ENCODE measurements at regions not wholly inside any gene's neighbourhood (a gene's known extent, or its start where the extent isn't known, plus 50 kb on each side); places are given as distances from the start of the nearest gene placed in this dataset.
"Not testable (repeated sequence)": the region's sequence is repeated elsewhere in the genome, so short reads cannot be mapped to it uniquely, and the experiment has no call there.

- no peak for DNase-seq (ENCODE audit: low read depth)
Measured at GRCh38 chr11:29623144-29623722, 393.6 kb downstream of the KCNA4 start.

- peak; percentile 57 for DNase-seq (ENCODE audit: low read depth)
Measured at GRCh38 chr11:29616611-29617010, 400.2 kb downstream of the KCNA4 start.

- peak; percentile 59 for DNase-seq (ENCODE audit: low read depth)
Measured at GRCh38 chr11:29612423-29612822, 404.4 kb downstream of the KCNA4 start.

GRCh38 chr11:29606330-29607031, 410.3 kb downstream of the KCNA4 start:
- DNase-seq (ENCODE audit: low read depth), result no peak

- not testable (repeated sequence) for DNase-seq (ENCODE audit: low read depth)
Measured at GRCh38 chr11:29600151-29600575, 416.7 kb downstream of the KCNA4 start.

GRCh38 chr11:29584342-29584741, 432.5 kb downstream of the KCNA4 start:
- no peak for DNase-seq (ENCODE audit: low read depth)

GRCh38 chr11:29578806-29579205, 438.0 kb downstream of the KCNA4 start:
- no peak for DNase-seq (ENCODE audit: low read depth)

- DNase-seq (ENCODE audit: low read depth), result no peak
Measured at GRCh38 chr11:29564486-29564885, 452.3 kb downstream of the KCNA4 start.

- DNase-seq (ENCODE audit: low read depth), result no peak
Measured at GRCh38 chr11:29562183-29562582, 454.6 kb downstream of the KCNA4 start.

GRCh38 chr11:29553990-29554389, 462.8 kb downstream of the KCNA4 start:
- no peak for DNase-seq (ENCODE audit: low read depth)

GRCh38 chr11:29538339-29539036, 478.3 kb downstream of the KCNA4 start:
- DNase-seq (ENCODE audit: low read depth), result no peak

GRCh38 chr11:29534836-29535235, 482.0 kb downstream of the KCNA4 start:
- peak; percentile 38 for DNase-seq (ENCODE audit: low read depth)

- DNase-seq (ENCODE audit: low read depth), result no peak
Measured at GRCh38 chr11:29530961-29531360, 485.9 kb downstream of the KCNA4 start.

GRCh38 chr11:29527391-29527936, 489.4 kb downstream of the KCNA4 start:
- peak; percentile 59 for DNase-seq (ENCODE audit: low read depth)

GRCh38 chr11:29518389-29519174, 498.2 kb downstream of the KCNA4 start:
- no peak for DNase-seq (ENCODE audit: low read depth)

- no peak for DNase-seq (ENCODE audit: low read depth)
Measured at GRCh38 chr11:29511394-29511793, 505.4 kb downstream of the KCNA4 start.

- DNase-seq (ENCODE audit: low read depth), result no peak
Measured at GRCh38 chr11:29507376-29507775, 509.5 kb downstream of the KCNA4 start.

- DNase-seq (ENCODE audit: low read depth), result no peak
Measured at GRCh38 chr11:29495676-29496075, 521.2 kb downstream of the KCNA4 start.

GRCh38 chr11:29490938-29491337, 525.9 kb downstream of the KCNA4 start:
- peak; percentile 78 for DNase-seq (ENCODE audit: low read depth)

- DNase-seq (ENCODE audit: low read depth), result no peak
Measured at GRCh38 chr11:29486301-29486700, 530.5 kb downstream of the KCNA4 start.

- DNase-seq (ENCODE audit: low read depth), result no peak
Measured at GRCh38 chr11:29485641-29486040, 531.2 kb downstream of the KCNA4 start.

- DNase-seq (ENCODE audit: low read depth), result no peak
Measured at GRCh38 chr11:29484548-29484947, 532.3 kb downstream of the KCNA4 start.

Data from HS-27A (cell line).